ENCODE measurements at regions not wholly inside any gene's neighbourhood (a gene's known extent, or its start where the extent isn't known, plus 50 kb on each side); places are given as distances from the start of the nearest gene placed in this dataset.
"Not testable (repeated sequence)": the region's sequence is repeated elsewhere in the genome, so short reads cannot be mapped to it uniquely, and the experiment has no call there.

GRCh38 chr6:157727629-157728182 lies 95.3 kb upstream of the SNX9 start:
- no peak for DNase-seq (ENCODE audit: low read depth)

GRCh38 chr6:157728183-157728881 lies 94.7 kb upstream of the SNX9 start:
- no peak for DNase-seq (ENCODE audit: low read depth)

GRCh38 chr6:157731221-157731620 lies 91.8 kb upstream of the SNX9 start:
- no peak for DNase-seq (ENCODE audit: low read depth)

GRCh38 chr6:157732007-157732406 lies 91.0 kb upstream of the SNX9 start:
- DNase-seq (ENCODE audit: low read depth): no peak

GRCh38 chr6:157732416-157733161 lies 90.5 kb upstream of the SNX9 start:
- no peak for DNase-seq (ENCODE audit: low read depth)

DNA sequence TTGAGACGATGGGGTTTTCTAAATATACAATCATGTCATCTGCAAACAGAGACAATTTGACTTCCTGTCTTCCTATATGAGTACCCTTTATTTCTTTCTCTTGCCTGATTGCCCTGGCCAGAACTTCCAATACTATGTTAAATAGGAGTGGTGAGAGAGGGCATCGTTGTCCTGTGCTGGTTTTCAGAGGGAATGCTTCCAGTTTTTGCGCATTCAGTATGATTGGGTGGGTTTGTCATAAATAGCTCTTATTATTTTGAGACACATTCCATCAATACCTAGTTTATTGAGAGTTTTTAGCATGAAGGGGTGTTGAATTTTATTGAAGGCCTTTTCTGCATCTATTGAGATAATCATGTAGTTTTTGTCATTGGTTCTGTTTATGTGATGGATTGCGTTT lies 86.5 kb upstream of the SNX9 start:
- not testable (repeated sequence) for DNase-seq (ENCODE audit: low read depth)

GRCh38 chr6:157741321-157741947 lies 81.6 kb upstream of the SNX9 start:
- no peak for DNase-seq (ENCODE audit: low read depth)

- no peak for DNase-seq (ENCODE audit: low read depth)
These were observed 81.0 kb upstream of the SNX9 start for GRCh38 chr6:157741948-157742556.

DNA sequence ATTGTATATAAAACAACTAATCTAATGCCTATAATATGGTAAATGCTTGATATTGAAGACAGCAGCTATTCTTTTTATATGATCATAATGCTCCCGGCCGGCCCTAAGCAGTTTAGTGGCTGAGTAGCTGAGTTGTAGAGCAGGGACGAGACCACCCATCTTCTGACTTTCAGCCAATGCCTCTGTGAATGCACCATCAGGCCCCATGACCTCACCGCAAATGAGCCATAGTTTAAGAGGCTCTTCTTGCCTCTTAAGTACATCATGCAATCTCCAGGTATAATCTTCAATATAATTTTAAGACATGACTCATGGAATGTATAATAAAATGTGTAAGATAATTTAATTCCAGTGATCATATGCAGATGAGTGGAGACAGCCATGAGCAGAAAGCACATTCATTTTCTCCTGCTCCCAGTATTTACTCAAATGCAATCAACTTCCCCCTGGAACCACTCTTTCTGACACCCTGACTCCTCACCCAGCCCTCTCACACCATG lies 78.9 kb upstream of the SNX9 start:
- no peak for DNase-seq (ENCODE audit: low read depth)

GRCh38 chr6:157746897-157747296 lies 76.1 kb upstream of the SNX9 start:
- no peak for DNase-seq (ENCODE audit: low read depth)

GRCh38 chr6:157747370-157747769 lies 75.7 kb upstream of the SNX9 start:
- no peak for DNase-seq (ENCODE audit: low read depth)

GRCh38 chr6:157748839-157749571 lies 74.0 kb upstream of the SNX9 start:
- no peak for DNase-seq (ENCODE audit: low read depth)

DNA sequence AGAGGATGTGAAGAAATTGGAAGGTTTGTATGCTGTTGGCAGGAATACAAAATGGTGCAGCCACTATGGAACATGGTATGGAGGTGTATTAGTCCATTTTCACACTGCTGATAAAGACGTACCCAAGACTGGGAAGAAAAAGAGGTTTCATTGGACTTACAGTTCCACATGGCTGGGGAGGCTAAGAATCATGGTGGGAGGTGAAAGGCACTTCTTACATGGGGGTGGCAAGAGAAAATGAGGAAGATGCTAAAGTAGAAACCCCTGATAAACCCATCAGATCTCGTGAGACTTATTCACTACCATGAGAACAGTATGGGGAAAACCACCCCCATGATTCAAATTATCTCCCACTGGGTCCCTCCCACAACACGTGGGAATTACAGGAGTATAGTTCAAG lies 72.1 kb upstream of the SNX9 start:
- DNase-seq (ENCODE audit: low read depth): not testable (repeated sequence)

GRCh38 chr6:157751547-157752200 lies 71.4 kb upstream of the SNX9 start:
- DNase-seq (ENCODE audit: low read depth): no peak

- not testable (repeated sequence) for DNase-seq (ENCODE audit: low read depth)
These were observed 70.2 kb upstream of the SNX9 start for GRCh38 chr6:157752879-157753278.

GRCh38 chr6:157753291-157753690 lies 69.8 kb upstream of the SNX9 start:
- peak; percentile 61 for DNase-seq (ENCODE audit: low read depth)

DNA sequence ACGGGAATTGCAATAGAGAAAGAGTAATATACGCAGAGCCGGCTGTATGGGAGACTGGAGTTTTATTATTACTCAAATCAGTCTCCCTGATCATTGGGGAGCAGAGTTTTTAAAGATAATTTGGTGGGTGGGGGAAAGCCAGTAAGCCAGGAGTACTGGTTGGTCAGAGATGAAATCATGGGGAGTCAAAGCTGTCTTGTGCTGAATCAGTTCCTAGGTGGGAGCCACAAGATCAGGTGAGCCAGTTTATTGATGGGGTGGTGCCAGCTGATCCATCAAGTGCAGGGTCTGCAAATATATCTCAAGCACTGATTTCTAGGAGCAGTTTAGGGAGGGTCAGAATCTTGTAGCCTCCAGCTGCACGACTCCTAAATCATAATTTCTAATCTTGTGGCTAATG lies 69.2 kb upstream of the SNX9 start:
- DNase-seq (ENCODE audit: low read depth): not testable (repeated sequence)

DNA sequence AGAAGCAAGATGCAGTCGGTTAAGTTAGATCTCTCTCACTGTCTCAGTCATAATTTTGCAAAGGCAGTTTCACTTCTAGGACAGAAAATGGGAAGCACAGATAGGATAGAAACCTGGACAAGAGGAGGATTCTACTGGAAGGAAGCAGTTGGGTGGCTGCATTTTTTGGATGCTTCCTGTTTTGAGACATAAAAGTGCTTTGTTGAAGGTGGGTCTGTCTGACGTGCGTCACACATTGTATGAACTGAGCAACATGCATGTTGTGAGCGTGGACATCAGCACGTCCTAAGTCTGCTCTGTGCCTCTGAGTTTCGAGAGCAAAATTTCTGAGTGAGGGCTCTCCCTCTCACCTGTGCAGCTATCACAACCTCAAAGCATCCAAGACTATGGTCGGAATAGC lies 68.7 kb upstream of the SNX9 start:
- DNase-seq (ENCODE audit: low read depth): no peak

DNA sequence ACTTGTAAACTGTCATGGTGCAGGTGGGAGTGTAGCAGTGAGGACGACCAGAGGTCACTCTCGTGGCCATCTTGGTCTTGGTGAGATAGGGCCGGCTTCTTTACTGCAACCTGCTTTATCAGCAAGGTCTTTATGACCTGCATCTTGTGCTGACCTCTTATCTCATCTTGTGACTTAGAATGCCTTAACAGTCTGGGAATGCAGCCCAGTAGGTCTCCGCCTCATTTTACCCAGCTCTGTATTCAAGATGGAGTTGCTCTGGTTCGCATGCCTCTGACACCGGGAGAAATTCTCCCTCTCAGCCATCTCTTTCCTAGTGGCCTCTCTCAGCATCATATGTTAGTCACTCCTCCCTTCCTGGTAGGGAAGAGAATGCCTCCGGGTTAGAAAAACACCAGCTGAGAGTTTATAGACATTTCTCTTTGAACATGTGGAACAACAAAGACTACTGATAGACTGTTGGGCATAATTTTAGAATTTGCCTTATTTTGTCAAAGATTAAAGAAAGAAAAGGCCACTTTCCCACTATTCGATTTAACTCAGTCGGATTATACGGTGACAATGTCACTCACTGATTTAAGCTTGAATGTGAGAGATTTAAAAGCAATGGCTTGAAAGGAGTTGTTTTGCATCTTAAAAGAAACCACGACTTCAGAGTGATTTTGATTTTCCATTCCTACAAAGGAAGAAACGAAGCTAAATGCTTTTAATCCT lies 67.9 kb upstream of the SNX9 start:
- DNase-seq (ENCODE audit: low read depth): peak; percentile 76

- no peak for DNase-seq (ENCODE audit: low read depth)
These were observed 67.2 kb upstream of the SNX9 start for GRCh38 chr6:157755746-157756411.

All from EH (cell line).